GM19395 (cell line): ENCODE measurements at regions not wholly inside any gene's neighbourhood (a gene's known extent, or its start where the extent isn't known, plus 50 kb on each side); places are given as distances from the start of the nearest gene placed in this dataset.
"Not testable (repeated sequence)": the region's sequence is repeated elsewhere in the genome, so short reads cannot be mapped to it uniquely, and the experiment has no call there.

Experiments
- ATAC-seq: cut with Tn5 transposase; IDR thresholded peaks from one replicate; pipeline ENCODE4 v1.9.1; 2021; ENCODE audit warnings: mild to moderate bottlenecking, moderate library complexity; ENCODE audit not compliant: unreplicated experiment

DNA sequence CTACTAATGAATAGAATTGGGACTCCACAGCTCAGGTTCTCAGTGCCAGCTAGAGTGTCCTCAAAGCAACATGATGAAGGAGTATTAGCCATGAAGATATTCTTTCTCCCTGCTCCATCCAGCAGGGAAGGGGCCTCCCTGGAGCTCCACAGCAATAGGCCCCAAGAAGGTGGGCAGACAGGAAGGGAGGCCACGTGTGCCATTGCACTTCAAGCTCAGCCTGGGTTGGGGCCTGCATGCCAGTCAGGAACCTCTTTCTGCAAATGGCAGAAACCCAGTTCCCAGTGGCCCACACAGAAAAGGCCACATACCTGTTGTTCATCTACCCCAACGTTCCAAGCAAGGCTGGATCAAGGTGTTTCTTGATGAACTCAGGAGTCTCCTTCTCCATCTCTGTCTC lies 357.5 kb upstream of the SFSWAP start:
- ATAC-seq: no peak

DNA sequence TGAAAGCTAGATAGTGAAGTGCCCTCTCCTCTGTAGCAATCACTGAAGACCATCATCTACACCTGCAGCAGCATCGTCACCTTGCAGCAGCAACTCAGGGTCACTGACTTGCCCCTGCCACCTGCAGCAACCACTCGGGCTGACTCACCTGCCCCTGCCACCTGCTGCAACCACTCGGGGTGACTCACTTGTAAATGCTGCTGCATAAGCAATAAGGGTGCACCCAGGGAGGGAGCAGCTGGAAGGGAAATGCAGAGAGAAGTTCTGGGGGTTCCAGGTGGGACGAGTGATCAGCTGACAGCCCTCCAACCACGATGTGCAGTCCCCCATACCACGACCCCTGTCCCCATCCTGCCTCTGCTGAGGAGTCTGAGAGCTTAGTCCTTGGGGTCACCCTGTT lies 357.1 kb upstream of the SFSWAP start:
- ATAC-seq: no peak

DNA sequence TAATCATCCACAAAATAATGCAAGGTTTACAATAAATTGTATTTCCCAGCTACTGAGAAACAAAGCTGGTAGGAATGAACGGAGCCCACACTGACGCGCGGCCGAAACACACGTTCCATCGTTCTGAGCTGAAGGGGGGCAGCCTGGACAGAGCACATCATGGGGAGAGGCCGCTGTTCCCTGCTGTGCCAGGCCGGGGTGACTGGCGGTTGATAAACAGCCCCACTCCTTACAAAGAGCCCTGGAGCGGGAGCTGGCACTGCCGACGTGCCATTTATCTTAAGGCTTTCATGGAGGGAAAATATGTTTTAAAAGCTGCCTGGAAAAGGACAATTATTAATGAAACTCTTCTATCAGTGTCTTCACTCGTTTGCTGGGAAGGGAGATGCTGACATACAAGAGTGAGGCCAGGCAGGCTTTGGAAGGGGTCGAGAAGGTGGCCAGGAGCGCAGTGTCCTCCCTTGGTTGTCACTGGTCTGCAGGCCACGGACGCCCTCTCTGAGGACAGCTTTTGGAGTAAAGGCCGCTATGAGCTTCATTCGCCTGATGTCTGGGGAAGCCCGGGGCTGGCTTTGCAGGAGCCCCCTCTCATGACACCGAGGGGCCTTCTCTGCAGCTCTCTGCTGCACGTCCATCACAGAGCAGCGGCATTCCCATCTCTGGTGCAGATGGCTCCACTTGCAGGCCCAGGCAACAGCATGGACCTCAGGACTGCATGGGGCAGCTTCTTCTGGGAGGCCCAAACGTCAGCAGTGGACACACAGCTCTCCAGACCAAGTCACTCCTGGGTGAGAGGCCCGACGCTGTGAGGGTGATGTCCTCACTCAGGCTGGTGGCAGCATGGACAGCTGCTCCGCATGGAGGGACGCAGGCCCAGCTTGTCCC lies 355.3 kb upstream of the SFSWAP start:
- no peak for ATAC-seq

DNA sequence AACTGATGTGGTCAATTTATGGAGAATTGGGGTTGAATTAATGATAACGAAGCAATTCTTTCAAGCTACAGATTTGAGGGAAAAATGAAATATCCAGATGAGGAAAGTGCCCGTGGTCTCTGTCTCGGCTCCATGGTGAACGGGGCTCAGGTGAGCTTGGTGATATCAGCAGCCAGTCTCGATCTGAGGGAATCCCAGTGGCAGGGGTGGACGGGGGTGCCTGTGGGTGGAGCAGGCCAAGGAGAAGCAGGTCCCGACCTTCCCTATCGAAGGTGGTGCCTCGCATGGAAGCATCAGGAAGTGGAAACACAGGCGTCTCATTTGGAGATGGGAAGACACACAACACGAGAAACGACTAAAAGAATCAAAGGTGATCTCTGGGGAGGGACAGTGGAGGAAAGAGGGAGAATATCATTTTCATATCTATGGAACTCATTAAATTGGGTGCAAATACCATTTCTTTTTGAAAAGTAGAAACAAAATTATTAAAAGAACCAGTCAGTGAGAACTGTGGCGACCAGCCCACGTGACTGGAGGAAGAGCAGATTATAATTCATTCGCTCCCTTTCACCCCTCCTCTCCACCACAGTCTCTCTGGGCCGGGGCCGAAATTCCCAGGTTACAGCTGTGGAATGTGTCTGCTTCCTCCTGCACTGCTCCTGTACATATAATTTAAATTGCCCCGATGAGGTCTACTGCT lies 354.3 kb upstream of the SFSWAP start:
- ATAC-seq: no peak

DNA sequence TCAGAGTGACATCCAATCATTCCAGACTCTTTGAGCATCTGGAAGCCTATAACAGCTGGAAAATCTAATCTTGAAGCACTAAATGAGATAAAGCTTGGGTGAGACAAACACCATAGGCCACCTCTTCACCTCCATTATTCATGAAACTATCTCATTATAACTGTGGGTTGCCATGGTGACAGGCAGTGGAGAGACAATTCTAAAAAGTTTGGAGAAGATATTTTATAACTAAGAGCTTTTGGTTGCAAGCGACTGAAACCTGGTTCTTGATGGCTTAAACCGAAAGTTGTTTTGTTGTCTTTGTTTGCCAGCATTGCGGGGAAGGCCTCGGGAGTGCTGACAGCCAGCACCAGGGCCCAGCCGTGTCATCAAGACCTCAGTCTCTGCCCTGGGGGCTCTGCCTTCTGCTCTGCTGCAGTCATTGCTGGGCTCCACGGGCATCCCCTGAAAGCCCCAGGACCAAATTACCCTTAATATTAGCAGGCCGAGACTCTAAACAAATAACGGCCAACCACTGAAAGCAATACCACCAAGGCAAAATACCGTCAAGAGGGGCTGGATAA lies 353.6 kb upstream of the SFSWAP start:
- no peak for ATAC-seq

DNA sequence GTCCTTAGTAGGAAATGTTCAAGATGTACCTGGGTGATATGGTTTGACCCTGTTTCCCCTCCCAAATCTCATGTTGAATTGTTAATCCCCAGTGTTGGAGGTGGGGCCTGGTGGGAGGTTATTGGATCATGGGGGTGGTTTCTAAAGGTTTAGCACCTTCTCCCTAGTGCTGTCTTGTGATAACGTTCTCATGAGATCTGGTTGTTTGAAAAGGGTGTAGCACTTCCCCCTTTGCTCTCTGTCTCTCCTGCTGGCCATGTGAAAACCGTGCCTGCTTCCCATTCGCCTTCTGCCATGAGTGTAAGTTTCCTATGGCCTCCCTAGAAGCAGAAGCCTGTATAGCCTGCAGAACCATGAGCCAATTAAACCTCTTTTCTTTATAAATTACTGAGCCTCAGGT lies 353.0 kb upstream of the SFSWAP start:
- no peak for ATAC-seq

DNA sequence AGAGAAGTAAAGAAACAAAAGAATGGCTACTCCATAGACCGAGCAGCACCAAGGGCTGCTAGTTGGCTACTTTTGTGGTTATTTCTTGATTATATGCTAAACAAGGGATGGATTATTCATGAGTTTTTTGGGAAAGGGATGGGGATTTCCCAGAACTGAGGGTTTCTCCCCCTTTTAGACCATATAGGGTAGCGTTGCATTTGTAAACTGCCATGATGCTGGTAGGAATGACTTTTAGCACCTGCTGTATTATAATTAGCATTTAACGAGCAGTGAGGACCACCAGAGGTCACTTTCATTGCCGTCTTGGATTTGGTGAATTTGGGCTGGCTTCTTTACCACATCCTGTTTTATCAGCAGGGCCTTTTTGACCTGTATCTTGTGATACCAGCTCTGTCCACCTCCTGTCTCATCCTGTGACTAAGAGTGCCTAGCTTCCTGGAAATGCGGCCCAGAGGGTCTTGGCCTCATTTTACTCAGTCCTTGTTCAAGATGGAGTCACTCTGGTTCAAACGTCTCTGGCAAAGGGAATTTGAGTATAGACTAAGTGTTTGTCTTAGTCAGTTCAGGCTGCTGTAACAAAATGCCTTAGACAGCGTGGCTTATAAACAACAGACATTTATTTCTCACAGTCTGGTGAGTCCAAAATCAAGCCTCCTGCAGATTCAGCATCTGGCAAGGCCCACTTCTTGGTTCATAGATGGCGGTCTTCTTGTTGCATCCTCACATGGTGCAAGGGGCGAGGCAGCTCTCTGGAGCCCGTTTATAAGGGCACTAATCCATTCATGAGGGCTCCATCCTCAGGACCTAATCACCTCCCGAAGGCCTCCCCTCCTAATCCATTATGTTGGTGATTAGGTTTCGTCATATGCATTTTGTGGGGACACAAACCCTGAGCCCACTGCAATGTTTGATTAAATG lies 348.3 kb upstream of the SFSWAP start:
- no peak for ATAC-seq

DNA sequence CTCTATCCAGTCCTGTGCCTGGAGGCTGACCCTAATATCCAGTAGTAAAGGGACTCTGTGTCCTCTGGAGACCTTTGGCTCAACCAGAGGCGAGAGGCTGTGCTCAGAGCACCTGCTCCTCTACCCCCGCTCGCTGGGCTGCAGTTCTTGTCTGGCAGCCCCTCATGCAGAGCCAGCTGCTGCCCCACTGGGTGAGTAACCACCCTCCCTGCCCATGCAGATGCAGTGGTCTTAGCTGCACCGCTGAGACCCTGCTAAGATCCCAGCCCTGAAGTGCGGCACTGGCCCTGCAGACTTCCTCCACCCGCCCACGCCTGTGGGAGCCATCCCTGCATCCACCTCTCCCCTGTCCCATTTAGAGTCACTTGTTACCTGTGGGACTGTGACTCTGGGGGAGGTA lies 347.5 kb upstream of the SFSWAP start:
- no peak for ATAC-seq

DNA sequence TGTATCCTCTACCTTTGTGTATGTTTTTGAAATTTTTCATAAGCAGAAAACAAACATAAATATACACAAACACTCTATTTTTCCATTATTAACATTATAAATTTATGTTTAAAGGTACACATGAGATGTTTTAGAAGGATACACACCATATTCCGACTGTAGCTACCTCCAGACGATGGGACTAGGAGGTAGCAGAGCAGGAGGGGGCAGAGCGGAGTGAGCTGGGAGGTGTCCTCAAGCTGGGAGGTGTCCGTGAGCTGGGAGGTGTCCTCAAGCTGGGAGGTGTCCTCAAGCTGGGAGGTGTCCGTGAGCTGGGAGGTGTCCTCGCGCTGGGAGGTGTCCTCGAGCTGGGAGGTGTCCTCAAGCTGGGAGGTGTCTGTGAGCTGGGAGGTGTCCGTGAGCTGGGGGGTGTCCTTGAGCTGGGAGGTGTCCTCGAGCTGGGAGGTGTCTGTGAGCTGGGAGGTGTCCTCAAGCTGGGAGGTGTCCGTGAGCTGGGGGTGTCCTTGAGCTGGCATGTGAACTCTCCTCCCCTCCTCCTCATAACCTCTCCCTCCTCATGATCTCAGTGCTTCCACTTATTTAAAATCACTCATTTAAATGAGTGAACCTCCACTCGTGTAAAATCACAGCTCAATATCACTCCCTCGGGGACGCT lies 346.9 kb upstream of the SFSWAP start:
- no peak for ATAC-seq

DNA sequence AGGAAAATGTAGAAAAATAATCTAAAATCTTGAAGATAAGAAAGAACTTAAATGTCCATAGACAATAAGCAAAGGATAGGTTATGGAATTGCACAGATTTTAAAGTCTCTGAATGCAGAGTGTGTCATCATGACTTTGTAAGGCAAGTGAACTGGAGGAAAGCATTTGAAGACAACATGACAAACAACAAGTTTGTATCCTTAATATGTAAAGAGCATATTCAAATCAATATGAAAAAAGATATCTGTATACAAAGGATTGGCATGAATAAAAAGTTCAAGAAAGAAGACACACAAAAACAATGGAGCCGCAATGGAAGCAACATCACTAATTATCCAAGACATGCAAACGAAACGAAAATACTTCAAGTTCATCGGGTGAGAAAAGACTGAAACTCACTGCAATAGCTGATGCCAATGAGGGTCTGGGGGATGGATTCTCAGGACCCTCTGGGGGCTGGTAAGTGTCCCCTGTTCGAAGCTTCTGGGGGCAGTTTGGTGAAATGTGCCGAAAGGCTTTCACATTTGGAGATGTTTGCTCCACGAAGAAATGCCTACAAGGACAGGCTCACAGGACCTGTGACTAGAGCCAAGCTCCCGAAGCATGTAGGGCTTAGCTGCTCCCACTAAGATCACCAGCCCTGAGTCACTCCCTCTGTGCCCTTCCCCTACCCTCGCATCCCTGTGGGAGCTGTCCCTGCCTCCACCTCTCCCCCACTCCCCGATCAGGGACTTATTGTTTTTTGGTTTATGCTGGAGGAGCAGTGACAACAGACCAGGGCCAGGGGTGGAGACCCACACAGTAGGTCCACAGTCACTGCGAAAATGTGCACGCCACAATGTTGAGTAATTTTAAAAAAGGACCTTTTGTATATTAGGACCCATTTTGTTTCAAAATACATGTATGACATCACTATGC lies 345.7 kb upstream of the SFSWAP start:
- ATAC-seq: no peak

DNA sequence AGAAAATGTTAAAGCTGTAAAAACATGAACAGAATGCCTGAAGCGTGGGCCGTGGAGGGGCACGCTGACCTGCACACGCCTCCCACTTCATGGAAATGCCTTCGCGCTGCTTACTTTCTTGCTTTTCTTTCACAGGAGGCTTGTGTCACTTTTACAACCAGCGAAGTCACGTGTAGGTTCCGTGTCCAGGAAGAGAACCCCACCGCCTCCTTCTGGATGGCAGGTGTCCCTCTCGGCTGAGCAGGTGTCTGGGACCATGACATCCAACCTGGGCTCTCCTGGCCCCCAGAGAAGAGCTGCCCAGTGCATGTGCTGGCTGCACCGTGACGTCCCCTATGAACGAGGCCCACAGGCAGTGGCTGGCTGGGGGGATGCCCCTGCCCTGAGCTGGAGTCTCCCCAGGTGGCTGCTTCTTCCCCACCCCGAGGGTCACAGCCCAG lies 345.0 kb upstream of the SFSWAP start:
- no peak for ATAC-seq

DNA sequence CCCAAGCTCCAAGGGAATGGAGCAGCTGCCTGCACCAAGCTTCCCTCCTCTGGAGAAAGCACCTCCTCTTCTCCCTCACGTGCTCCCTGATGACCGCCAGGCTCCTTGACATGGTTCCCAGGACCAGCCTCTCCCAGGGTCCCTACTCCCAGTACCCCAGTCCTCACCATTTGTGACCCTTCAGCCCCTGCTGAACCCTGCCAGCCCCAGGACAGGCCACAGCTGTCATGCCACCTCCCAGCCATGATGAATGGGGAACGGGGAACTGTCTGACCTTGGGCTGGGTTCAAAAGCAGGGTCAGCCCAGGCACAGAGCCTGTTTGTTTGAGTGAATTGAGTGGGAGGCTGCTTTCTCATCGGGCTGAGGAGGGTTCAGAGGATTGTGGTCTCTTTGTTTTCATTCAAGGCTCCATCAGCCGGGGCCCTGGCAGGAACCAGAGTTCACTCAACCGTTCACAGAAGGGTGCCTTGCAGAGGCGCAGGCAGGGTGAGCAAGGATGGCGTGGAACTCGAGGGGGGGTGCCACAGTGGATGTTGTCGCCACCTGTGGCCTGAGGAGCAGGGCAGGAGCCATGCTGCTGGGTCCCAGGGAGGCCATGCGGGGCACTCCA lies 344.5 kb upstream of the SFSWAP start:
- no peak for ATAC-seq

DNA sequence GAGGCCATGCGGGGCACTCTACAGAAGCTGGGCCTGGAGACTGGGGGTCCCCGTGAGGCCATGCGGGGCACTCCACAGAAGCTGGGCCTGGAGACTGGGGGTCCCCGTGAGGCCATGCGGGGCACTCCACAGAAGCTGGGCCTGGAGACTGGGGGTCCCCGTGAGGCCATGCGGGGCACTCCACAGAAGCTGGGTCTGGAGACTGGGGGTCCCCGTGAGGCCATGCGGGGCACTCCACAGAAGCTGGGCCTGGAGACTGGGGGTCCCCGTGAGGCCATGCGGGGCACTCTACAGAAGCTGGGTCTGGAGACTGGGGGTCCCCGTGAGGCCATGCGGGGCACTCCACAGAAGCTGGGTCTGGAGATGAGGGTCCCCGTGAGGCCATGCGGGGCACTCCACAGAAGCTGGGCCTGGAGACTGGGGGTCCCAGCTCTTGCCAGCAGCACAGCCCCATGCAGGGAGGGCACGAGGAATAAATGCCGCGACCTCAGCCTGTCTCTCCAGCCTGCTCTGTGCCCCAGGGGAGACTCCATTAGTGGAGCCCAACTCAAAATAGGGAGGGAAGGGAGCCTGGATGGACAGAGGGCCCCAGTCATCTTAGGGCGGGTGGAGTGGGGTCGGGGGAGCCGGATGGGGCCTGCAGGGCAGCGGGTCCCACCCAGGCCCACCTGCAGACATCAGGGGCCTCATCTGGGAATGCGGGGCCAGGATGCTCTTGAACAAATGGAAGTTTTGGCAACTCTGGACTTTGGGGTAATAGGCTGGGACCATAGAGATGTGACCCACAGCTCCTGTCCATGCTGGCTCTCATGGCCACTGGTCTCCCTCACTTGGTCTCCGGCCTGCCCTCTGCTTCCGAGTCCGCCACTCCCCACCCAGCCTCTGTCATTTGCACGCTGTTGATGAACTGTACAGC lies 343.6 kb upstream of the SFSWAP start:
- not testable (repeated sequence) for ATAC-seq

DNA sequence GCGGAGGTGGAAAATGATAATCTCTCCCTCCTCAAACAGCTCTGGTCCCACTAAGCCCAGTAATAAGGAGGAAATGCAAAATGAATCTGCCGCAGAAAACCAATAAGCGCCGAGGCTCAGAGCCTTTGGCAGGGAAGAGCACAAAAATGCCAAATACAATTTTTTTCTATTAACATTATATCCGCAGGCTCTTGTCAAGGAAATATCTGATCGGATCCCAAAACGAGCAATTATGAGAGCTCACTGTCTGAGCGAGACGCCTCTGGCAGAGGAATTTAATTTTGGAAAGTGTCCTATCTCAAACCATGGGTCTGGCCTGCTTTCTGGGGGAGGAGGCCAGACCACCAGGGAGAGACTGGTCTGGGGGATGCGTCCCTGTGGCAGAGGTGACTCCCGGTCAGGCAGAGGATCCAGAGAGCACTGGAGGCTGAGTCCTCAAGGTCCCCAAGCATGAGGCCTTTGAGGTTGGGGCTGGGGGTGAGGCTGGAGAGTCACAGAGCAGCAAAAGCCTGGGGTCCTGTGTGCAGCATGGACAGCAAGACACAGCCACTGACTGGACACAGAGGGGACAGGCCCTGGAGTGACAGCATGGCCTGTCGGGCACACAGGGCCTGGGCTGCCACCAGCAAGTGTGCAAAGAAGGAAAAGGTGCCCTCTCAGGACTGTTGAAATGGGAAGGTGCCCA lies 342.8 kb upstream of the SFSWAP start:
- no peak for ATAC-seq

DNA sequence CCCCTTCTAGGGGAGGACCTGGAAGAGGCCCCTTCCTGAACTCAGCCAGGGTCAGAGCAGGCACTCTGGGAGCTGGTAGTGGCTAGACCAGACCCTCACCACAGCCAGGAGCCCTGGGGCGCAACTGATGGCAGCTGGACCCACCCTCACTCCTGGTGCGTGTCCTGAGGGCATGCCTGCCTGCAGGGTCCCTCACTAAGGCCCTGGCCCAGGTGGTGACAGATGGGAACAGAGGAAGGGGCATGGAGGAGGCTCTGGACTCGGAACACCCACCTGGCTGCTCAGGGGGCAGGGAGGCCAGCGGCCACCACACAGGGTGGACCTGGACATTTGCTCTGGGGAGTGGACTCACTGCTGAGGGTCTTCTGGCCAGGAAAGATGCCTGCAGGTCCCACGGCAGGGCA lies 342.2 kb upstream of the SFSWAP start:
- ATAC-seq: no peak

DNA sequence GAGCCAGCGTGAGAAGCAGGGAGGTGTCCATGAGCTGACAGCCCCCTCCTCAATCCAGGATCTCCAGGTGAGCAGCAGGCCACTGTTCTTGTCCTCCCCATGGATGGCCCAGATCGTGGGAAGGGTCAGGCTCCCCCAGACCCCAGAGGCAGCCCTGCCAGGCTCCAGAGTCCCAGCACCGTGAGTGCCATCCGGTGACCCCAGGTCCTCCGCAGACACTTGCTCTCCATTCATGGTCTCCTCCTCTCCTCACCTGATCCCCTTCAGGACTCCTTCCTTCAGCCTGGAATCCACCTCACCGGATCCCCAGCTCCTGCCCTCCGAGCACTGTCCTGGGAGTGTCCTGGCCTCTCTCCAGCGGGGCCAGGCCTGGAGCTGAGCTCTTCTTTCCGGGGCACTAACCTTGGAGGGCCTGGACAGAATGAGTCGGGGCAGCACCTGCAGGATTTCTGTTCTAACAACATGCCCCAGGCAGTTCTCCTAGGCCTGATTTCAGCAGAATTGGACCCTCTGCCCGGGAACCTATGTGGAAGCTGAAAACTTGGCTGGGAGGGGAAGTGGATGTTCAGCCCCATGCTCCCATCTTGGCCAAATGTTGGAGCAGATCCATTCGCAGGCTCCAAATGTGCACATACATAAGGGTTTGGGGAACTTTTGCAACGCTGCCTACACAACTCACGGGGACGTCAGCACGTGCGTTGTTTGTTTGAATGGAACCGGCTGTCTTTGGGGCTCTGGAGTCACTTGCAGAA lies 341.6 kb upstream of the SFSWAP start:
- ATAC-seq: no peak

DNA sequence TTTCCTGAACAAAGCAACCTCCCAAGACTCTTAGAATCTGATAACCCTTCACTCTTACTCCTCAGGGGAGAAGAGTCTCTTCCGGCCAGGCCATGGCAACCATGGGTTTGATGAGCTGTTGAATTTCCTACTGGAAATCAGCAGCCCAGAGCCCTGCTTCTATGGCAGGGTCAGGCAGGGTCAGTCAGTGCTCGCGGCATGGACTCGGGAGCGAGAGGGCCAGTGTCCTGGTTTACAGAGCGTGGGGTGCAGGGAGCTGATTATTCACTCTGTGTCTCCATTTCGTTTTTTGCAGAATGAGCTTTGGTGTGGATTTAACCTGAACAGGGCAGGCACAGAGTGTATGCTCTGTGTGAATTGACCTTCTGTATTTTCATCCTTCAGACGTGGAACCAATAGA lies 340.6 kb upstream of the SFSWAP start:
- ATAC-seq: no peak
